Neural cell (in vitro differentiated cells): ENCODE measurements at regions not wholly inside any gene's neighbourhood (a gene's known extent, or its start where the extent isn't known, plus 50 kb on each side); places are given as distances from the start of the nearest gene placed in this dataset.

Source experiments
- H2AFZ ChIP-seq: fragments of 200-600, 300-800 bp; sonication (generic), shearing (Covaris generic); 2 replicates; pipeline ENCODE4 v1.6.0; 2014; ENCODE audit warnings: low read depth, mild to moderate bottlenecking, antibody characterized with exemption, low read length, moderate library complexity
- H3F3A ChIP-seq: fragments of 200-600 bp; shearing (Covaris generic); 2 replicates; pipeline ENCODE4 v1.6.1; 2016; ENCODE audit warnings: mild to moderate bottlenecking, moderate library complexity, mixed read lengths, antibody characterized with exemption, low read length; ENCODE audit not compliant: insufficient read depth, poor library complexity, severe bottlenecking
- H3K27ac ChIP-seq: fragments of 200-600, 300-800 bp; sonication (generic), shearing (Covaris generic); 2 replicates; pipeline ENCODE4 v1.5.1; 2014; ENCODE audit warnings: mild to moderate bottlenecking, low read length, moderate library complexity
- H3K27me3 ChIP-seq: fragments of 300-800, 200-600 bp; sonication (generic), shearing (Covaris generic); 2 replicates; pipeline ENCODE4 v1.6.0; 2014; ENCODE audit warnings: mild to moderate bottlenecking, low read depth, low read length, moderate library complexity; ENCODE audit not compliant: insufficient read depth
- H3K36me3 ChIP-seq: fragments of 300-800, 200-600 bp; sonication (generic), shearing (Covaris generic); 2 replicates; pipeline ENCODE4 v1.5.1; 2014; ENCODE audit warnings: mild to moderate bottlenecking, antibody characterized with exemption, low read length, moderate library complexity; ENCODE audit not compliant: insufficient read depth
- H3K4me2 ChIP-seq: fragments of 300-800, 200-600 bp; sonication (generic), shearing (Covaris generic); 2 replicates; pipeline ENCODE4 v1.6.0; 2014; ENCODE audit warnings: mild to moderate bottlenecking, low read length
- H3K4me3 ChIP-seq: fragments of 300-800, 200-600 bp; sonication (generic), shearing (Covaris generic); 2 replicates; pipeline ENCODE4 v1.5.1; 2014; ENCODE audit warnings: mild to moderate bottlenecking, low read length, moderate library complexity
- H3K79me2 ChIP-seq: fragments of 200-600 bp; shearing (Covaris generic); replicated peaks from 2 replicates; pipeline ENCODE4 v1.6.0; 2014; ENCODE audit warnings: mild to moderate bottlenecking, low read length, moderate library complexity; ENCODE audit not compliant: insufficient read depth
- H3K9ac ChIP-seq: fragments of 300-800, 200-600 bp; sonication (generic), shearing (Covaris generic); 2 replicates; pipeline ENCODE4 v1.6.1; 2016; ENCODE audit warnings: mild to moderate bottlenecking, low read length, mixed read lengths
- H3K9me2 ChIP-seq: fragments of 200-600 bp; shearing (Covaris generic); 2 replicates; pipeline ENCODE4 v1.6.1; 2016; ENCODE audit warnings: mild to moderate bottlenecking, low read length, mixed read lengths; ENCODE audit not compliant: insufficient read depth
- H3K9me3 ChIP-seq: fragments of 200-600, 300-800 bp; sonication (generic), shearing (Covaris generic); 2 replicates; pipeline ENCODE4 v1.6.1; 2016; ENCODE audit warnings: mild to moderate bottlenecking, mixed run types, low read length, moderate library complexity, mixed read lengths
- H4K20me1 ChIP-seq: fragments of 200-600 bp; shearing (Covaris generic); 2 replicates; pipeline ENCODE4 v1.6.1; 2016; ENCODE audit warnings: mild to moderate bottlenecking, mixed run types; ENCODE audit not compliant: insufficient read depth
- EP300 ChIP-seq: fragments of 450-650 bp; conservative IDR thresholded peaks from 2 replicates; pipeline ENCODE4 v1.6.1; 2014; ENCODE audit warnings: antibody characterized with exemption, mild to moderate bottlenecking, moderate library complexity; ENCODE audit not compliant: poor library complexity, severe bottlenecking
- EZH2 ChIP-seq: fragments of 200-600, 300-800 bp; shearing (Covaris generic), sonication (generic); IDR thresholded peaks from 2 replicates; pipeline ENCODE4 v1.6.1; 2014; ENCODE audit warnings: antibody characterized with exemption, low read length, borderline replicate concordance, mild to moderate bottlenecking; ENCODE audit not compliant: insufficient read depth, poor library complexity, severe bottlenecking
- MXI1 ChIP-seq: fragments of 450-650 bp; conservative IDR thresholded peaks from 2 replicates; pipeline ENCODE4 v1.6.1; 2014; ENCODE audit warnings: antibody characterized with exemption, mild to moderate bottlenecking; ENCODE audit not compliant: poor library complexity, severe bottlenecking
- POLR2AphosphoS5 ChIP-seq: IDR thresholded peaks from 2 replicates; pipeline ENCODE4 v1.6.1; 2012
- RAD21 ChIP-seq: fragments of 450-650 bp; conservative IDR thresholded peaks from 2 replicates; pipeline ENCODE4 v1.6.1; 2014; ENCODE audit warnings: antibody characterized with exemption, mild to moderate bottlenecking, moderate library complexity
- SMC3 ChIP-seq: fragments of 450-650 bp; conservative IDR thresholded peaks from 2 replicates; pipeline ENCODE4 v1.6.1; 2014; ENCODE audit warnings: antibody characterized with exemption, mild to moderate bottlenecking, moderate library complexity; ENCODE audit not compliant: poor library complexity
- TAF1 ChIP-seq: IDR thresholded peaks from 2 replicates; pipeline ENCODE4 v1.6.1; 2012; ENCODE audit warnings: low read depth
- TF ChIP-seq, protein P1 (sequence below): IDR thresholded peaks from 2 replicates; pipeline ENCODE4 v1.6.1; 2012; ENCODE audit warnings: borderline replicate concordance
- TF ChIP-seq, protein P2 (sequence below): fragments of 450-650 bp; IDR thresholded peaks from 2 replicates; pipeline ENCODE4 v1.5.1; 2014; ENCODE audit warnings: antibody characterized with exemption, mild to moderate bottlenecking, moderate library complexity; ENCODE audit not compliant: poor library complexity, severe bottlenecking

DNA sequence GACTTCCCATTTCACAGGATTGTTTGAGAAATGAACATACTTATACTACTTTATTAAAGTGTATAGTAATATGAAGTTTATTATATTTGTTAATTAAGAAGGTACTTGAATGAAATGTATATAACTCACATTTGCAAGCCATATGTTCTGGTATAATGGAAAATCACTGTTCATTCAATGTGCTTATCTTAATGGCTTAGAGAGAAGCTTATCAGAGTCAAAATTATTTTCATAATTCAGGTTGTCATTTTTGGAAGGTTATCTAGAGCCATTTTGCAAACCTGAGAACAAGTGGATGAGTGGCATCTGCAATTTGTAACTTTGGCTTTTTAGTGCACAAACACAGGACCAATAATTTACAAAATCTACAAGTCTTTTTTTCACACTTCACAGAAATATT is 621.0 kb downstream of the ARL4A start:
- Histone ChIP-seq H3K27ac (no peak overlapping the region), H3K79me2 (no peaks in the 10 kb centered on the region), H2AFZ (no peak overlapping the region), H3K9me2 (no peaks in the 10 kb centered on the region), H3K27me3 (no peaks in the 10 kb centered on the region), H3F3A (no peaks in the 10 kb centered on the region), H4K20me1 (no peaks in the 10 kb centered on the region), H3K9me3 (no peaks in the 10 kb centered on the region), H3K36me3 (no peaks in the 10 kb centered on the region), H3K4me2 (no peak overlapping the region), H3K9ac (no peak overlapping the region), H3K4me3 (no peak overlapping the region)
- TF ChIP-seq, protein P1, sequence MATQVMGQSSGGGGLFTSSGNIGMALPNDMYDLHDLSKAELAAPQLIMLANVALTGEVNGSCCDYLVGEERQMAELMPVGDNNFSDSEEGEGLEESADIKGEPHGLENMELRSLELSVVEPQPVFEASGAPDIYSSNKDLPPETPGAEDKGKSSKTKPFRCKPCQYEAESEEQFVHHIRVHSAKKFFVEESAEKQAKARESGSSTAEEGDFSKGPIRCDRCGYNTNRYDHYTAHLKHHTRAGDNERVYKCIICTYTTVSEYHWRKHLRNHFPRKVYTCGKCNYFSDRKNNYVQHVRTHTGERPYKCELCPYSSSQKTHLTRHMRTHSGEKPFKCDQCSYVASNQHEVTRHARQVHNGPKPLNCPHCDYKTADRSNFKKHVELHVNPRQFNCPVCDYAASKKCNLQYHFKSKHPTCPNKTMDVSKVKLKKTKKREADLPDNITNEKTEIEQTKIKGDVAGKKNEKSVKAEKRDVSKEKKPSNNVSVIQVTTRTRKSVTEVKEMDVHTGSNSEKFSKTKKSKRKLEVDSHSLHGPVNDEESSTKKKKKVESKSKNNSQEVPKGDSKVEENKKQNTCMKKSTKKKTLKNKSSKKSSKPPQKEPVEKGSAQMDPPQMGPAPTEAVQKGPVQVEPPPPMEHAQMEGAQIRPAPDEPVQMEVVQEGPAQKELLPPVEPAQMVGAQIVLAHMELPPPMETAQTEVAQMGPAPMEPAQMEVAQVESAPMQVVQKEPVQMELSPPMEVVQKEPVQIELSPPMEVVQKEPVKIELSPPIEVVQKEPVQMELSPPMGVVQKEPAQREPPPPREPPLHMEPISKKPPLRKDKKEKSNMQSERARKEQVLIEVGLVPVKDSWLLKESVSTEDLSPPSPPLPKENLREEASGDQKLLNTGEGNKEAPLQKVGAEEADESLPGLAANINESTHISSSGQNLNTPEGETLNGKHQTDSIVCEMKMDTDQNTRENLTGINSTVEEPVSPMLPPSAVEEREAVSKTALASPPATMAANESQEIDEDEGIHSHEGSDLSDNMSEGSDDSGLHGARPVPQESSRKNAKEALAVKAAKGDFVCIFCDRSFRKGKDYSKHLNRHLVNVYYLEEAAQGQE = no peak
- TF ChIP-seq EZH2 (no peak), SMC3 (no peak), TAF1 (no peak), EP300 (no peak), RAD21 (no peak), MXI1 (no peak), POLR2AphosphoS5 (no peak)

GRCh38 chr7:13309535-13309934 is 622.1 kb downstream of the ARL4A start:
- Histone ChIP-seq H3K27me3 (no peaks in the 10 kb centered on the region), H3K36me3 (no peaks in the 10 kb centered on the region), H3K27ac (no peak overlapping the region), H3K79me2 (no peaks in the 10 kb centered on the region), H3F3A (no peaks in the 10 kb centered on the region), H3K4me3 (no peak overlapping the region), H3K9me2 (no peaks in the 10 kb centered on the region), H2AFZ (no peak overlapping the region), H3K9ac (no peak overlapping the region), H3K4me2 (no peak overlapping the region), H4K20me1 (no peaks in the 10 kb centered on the region), H3K9me3 (no peaks in the 10 kb centered on the region)
- TF ChIP-seq, protein P2, sequence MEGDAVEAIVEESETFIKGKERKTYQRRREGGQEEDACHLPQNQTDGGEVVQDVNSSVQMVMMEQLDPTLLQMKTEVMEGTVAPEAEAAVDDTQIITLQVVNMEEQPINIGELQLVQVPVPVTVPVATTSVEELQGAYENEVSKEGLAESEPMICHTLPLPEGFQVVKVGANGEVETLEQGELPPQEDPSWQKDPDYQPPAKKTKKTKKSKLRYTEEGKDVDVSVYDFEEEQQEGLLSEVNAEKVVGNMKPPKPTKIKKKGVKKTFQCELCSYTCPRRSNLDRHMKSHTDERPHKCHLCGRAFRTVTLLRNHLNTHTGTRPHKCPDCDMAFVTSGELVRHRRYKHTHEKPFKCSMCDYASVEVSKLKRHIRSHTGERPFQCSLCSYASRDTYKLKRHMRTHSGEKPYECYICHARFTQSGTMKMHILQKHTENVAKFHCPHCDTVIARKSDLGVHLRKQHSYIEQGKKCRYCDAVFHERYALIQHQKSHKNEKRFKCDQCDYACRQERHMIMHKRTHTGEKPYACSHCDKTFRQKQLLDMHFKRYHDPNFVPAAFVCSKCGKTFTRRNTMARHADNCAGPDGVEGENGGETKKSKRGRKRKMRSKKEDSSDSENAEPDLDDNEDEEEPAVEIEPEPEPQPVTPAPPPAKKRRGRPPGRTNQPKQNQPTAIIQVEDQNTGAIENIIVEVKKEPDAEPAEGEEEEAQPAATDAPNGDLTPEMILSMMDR = no peak
- TF ChIP-seq EZH2 = no peak
- TF ChIP-seq, protein P1 = no peak
- no peak for TF ChIP-seq TAF1
- no peak for TF ChIP-seq RAD21
- no peak for TF ChIP-seq POLR2AphosphoS5
- TF ChIP-seq MXI1 = no peak
- TF ChIP-seq SMC3 = no peak
- no peak for TF ChIP-seq EP300
